ENCODE measurements at regions not wholly inside any gene's neighbourhood (a gene's known extent, or its start where the extent isn't known, plus 50 kb on each side); places are given as distances from the start of the nearest gene placed in this dataset.

DNA sequence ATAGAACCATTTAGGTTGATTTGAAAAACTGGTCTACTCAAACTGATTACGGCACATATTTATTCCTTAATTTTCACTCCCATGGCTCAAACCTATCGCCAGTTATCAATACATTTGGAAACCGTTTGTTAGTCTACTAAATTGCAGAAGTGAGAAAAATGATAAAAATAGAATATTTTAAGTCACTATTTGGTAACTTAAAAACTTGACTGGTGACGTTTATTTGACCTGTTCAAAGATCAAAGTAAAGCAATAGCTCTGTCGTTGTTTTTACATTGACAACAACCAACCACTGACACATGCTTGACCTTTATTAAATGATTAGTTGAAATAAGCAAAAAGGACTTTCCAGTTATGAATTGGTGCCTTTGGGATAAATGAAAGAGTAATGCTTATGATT lies 402.9 kb upstream of the MAP3K7 start:
- no peak for DNase-seq (ENCODE audit: low read depth in 4 of 4, low spot score in 2 of 4)

GRCh38 chr6:90984066-90984465 lies 397.2 kb upstream of the MAP3K7 start:
- no peak for DNase-seq (ENCODE audit: low read depth in 4 of 4, low spot score in 2 of 4)

DNA sequence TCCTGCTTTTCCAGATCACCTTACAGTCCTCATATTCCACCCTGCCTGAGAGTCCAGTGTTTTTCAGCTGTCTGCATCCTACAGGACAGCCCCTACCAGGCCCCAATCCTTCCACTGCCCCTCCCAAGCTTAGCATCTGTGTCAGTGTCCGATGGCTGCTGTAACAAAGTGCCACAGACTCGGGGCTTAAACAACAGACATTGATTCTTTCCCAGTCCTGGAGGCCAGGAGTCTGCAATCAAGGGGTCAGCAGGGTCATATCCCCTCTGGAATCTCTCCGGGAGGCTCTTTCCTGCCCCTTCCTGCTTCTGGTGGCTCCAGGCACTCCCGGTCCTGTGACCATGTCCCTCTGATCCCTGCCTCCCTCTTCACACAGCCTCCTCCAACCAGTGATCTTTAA lies 396.6 kb upstream of the MAP3K7 start:
- DNase-seq (ENCODE audit: low read depth in 4 of 4, low spot score in 2 of 4) = no peak

- DNase-seq (ENCODE audit: low read depth in 4 of 4, low spot score in 2 of 4) = no peak
These were observed 395.7 kb upstream of the MAP3K7 start for GRCh38 chr6:90982581-90982980.

GRCh38 chr6:90982051-90982450 lies 395.2 kb upstream of the MAP3K7 start:
- no peak for DNase-seq (ENCODE audit: low read depth in 4 of 4, low spot score in 2 of 4)

DNA sequence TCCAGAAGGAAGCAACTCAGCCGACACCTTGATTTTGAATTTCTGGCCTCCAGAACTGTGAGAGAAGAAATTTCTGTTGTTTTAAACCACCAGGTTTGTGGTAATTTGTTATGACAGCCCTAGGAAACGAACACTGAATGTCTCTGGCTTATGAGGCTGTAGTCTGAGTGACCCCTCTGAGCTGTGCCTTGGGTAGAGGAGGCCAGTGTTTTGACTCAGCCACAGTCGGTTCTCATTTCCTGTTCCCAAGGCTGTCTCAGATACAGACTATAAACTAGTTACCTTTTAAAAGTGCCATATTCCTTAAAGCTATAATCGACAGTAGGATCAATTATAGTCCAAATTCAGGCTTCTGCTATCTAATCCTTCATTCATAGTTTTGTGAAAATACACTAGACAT lies 391.2 kb upstream of the MAP3K7 start:
- DNase-seq (ENCODE audit: low read depth in 4 of 4, low spot score in 2 of 4) = no peak

DNA sequence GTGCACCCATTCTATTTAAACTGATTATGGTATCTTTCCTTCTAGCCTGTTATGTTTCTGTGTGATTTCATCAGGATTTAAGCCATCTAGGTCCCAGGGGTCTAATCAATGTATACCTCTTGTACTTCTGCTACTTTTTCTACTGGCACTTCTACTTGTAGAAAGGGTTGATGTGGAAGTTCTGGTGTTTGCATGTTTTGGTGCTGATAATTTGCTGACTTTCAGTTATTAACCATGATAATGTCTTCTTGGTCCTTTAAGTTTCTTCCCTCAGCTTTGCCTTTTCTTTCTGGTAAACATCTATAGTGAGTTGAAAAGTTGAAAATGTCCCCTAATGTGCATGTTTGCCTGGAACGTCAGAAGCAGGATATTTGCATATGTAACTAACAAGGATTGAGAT lies 390.6 kb upstream of the MAP3K7 start:
- DNase-seq (ENCODE audit: low read depth in 4 of 4, low spot score in 2 of 4) = no peak

DNA sequence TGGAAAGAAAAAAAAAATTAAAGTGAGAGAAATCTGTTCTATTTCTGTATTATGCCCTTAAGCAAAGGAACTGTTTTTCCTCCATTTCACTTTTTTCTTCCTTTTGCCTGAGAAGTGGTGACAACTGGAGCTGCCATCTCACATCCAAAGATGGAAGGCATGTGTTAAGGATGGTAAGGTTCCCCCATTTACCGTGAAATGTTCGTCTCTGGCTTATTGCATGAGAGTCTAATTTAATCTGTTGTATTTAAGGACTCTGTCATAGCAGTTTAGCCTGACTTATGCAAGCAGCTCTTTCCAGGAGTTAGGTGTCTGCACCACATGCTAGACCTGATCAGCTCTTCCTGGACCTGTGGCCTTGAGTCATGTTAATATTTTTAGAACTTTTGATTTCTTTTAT lies 389.5 kb upstream of the MAP3K7 start:
- DNase-seq (ENCODE audit: low read depth in 4 of 4, low spot score in 2 of 4) = no peak

- no peak for DNase-seq (ENCODE audit: low read depth in 4 of 4, low spot score in 2 of 4)
These were observed 388.9 kb upstream of the MAP3K7 start for GRCh38 chr6:90975741-90976140.

GRCh38 chr6:90973188-90973587 lies 386.3 kb upstream of the MAP3K7 start:
- DNase-seq (ENCODE audit: low read depth in 4 of 4, low spot score in 2 of 4) = no peak

DNA sequence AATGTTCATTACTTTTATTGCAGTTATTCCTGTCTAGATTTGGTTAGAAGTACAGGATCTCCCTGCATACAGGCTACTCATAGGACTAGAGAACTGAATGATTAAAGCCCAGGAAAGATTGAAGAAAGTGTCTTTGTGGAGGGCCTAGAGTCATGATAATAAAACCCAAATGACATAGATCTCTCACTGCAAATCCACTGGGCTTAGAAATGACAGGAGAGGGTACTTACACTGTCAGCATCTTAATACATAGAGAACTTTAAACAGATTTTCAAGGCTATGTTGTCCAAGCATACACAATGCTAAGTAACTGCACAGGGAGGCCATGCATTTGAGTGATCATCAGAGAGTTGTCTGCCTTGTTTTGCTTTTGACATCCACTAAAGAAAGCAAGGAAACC lies 383.8 kb upstream of the MAP3K7 start:
- no peak for DNase-seq (ENCODE audit: low read depth in 4 of 4, low spot score in 2 of 4)

DNA sequence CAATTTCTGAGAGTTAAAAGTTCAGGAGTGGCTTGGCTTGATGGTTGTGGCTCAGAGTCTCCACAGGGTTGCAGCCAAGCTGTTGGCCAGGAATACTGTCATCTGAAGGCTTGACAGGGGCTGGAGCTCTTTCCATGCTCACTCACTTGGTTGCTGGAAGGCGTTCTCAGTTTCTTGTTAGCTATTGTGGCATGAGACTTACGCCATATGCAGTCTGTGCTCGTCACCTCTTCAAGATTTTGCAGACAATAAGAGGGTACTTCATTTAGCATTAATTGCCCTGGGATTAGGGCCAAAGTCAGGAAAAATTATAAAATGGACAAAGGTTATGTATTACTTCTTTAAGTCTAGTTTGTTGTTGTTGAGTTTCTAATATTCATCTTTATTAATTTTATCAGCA lies 380.6 kb upstream of the MAP3K7 start:
- DNase-seq (ENCODE audit: low read depth in 4 of 4, low spot score in 2 of 4) = no peak

DNA sequence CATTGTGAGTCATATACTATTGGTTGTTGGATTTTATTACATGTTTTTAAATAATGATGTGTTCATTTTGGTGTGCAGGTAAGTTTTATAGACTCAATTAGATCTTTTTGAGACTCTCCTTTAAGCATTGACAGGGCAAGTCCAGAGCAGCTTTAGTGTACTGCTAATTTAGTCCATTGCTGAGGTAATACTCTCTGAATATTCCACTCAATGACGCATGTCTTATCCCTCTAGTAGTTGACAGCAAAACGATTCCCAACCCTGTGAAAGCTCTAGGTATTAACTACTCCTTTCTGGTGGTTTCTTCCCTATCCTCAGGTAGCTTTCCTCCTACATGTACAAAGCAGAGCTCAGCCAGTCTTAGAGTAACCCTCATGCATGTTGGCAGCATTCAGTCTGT lies 373.5 kb upstream of the MAP3K7 start:
- DNase-seq (ENCODE audit: low read depth in 4 of 4, low spot score in 2 of 4) = no peak

- DNase-seq (ENCODE audit: low read depth in 4 of 4, low spot score in 2 of 4) = no peak
These were observed 368.4 kb upstream of the MAP3K7 start for GRCh38 chr6:90955246-90955645.

- DNase-seq (ENCODE audit: low read depth in 4 of 4, low spot score in 2 of 4) = no peak
These were observed 366.7 kb upstream of the MAP3K7 start for GRCh38 chr6:90953405-90954161.

DNA sequence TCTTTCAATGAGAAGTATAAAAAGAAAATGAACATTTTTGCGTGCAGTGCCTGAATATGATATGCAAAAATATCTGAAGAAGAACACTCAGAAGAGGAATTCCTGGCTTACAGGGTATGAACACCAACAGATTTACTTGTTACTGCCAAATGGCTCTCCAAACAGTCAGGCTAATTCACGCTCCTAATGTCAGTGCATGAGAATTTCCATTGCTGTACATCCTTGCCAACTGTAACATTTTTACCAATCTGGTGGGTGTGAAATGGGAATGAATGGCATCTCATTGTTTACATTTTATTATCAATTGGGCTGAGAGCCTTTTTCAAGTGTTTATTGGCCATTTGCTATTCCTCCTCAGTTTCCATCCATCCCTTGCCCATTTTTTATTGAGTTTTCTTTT lies 365.3 kb upstream of the MAP3K7 start:
- no peak for DNase-seq (ENCODE audit: low read depth in 4 of 4, low spot score in 2 of 4)

DNA sequence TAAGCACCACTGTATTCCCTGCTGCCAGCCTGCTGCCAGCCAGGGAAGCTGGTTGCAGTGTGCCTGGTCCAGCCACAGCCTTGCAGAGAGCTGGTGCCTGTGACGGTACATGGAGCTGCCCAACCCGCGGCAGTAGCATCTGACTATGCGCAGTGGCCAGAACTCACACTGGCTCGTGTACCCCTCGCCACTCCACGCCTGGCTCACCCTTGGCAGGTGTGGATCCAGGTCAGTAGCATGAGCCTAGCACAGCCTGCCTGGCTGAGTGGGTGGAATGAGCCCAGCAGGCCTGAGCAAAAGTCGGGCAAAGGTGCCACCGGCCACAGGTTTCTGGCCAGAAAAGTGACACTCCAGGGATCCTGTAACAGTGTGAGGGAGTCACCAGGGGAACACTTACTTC lies 361.7 kb upstream of the MAP3K7 start:
- DNase-seq (ENCODE audit: low read depth in 4 of 4, low spot score in 2 of 4) = no peak

DNA sequence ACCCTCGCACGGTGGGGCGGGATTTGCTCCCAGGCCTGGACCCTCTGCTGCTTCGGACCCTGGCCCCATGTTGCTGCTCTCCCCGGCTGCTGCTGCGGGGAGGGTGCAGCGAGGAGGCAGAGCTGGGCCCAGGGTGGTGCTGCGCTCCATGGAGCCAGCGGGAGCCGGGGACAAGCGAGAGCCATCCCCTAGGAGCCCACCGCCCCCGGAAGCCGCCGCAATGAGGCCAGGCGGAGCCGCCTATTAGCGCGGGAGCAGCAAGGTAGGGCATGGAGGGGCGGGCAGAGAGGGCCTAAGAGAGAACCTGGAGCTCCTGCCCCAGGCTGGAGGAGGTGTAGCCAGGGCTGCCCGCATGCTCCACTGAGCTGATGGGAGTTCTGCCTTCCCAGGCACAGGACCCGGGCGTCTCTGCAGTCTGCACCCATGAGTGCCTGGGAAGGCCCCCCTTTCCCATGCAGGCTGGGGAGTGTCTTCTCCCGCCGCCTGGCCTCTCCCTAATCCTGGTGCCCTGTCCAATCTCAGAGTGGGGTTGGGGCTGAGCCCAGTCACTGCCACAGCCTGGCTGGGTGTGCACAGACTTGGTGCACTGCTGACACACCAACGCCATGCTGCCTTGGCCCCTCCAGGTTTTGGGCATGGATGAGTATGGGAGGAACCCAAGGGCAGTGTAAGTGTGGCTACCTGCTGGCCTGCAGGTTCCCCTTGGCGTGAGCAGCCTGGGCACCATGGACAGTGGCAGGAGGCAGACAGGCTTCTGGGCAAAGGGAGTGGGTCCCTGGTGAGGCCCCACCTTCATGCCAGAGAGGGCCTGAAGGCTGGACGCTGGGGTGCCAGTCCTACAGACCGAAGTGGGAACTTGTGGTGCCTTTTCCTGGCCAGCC lies 360.6 kb upstream of the MAP3K7 start:
- no peak for DNase-seq (ENCODE audit: low read depth in 4 of 4, low spot score in 2 of 4)

DNA sequence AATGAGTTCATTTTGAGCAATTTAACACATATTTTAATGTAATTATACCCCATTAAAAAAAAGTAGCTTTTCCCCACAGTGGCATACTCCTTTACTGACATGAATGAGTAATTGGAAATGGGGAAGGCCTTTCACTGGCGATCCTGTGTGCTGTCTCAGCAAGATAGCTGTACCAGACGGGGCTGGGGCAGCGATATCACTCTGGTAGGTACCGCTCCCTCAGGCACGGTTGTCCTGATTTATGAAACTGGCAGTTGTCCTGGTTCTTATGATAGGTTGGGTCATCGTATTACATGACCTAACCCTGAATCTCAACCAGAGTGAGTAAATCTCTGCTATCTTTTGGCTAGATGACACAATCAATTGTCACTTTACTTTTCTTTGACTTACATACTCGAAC lies 355.0 kb upstream of the MAP3K7 start:
- no peak for DNase-seq (ENCODE audit: low read depth in 4 of 4, low spot score in 2 of 4)

GRCh38 chr6:90940812-90941481 lies 354.1 kb upstream of the MAP3K7 start:
- DNase-seq (ENCODE audit: low read depth in 4 of 4, low spot score in 2 of 4) = no peak

DNA sequence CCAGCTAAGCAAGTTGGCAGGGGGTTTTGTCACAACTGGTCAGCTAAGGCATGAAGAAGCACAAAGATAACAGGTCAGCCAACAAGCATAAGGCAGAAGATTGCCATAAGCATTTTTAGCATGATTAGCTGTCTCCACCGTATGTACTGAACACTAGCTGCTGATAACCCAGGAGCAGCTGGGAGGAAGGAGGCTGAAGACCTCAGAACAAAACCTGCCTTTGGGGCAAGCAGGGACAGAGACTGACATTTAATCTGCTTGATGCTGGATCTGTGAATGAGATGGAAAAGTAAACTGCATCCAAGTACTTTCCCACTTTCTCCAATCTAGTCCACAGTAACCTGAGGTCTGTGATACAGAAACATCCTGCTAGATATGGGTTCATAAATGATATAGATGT lies 353.0 kb upstream of the MAP3K7 start:
- DNase-seq (ENCODE audit: low read depth in 4 of 4, low spot score in 2 of 4) = no peak

GRCh38 chr6:90938122-90938521 lies 351.2 kb upstream of the MAP3K7 start:
- DNase-seq (ENCODE audit: low read depth in 4 of 4, low spot score in 2 of 4) = no peak
